ENCODE measurements at regions not wholly inside any gene's neighbourhood (a gene's known extent, or its start where the extent isn't known, plus 50 kb on each side); places are given as distances from the start of the nearest gene placed in this dataset.

DNA sequence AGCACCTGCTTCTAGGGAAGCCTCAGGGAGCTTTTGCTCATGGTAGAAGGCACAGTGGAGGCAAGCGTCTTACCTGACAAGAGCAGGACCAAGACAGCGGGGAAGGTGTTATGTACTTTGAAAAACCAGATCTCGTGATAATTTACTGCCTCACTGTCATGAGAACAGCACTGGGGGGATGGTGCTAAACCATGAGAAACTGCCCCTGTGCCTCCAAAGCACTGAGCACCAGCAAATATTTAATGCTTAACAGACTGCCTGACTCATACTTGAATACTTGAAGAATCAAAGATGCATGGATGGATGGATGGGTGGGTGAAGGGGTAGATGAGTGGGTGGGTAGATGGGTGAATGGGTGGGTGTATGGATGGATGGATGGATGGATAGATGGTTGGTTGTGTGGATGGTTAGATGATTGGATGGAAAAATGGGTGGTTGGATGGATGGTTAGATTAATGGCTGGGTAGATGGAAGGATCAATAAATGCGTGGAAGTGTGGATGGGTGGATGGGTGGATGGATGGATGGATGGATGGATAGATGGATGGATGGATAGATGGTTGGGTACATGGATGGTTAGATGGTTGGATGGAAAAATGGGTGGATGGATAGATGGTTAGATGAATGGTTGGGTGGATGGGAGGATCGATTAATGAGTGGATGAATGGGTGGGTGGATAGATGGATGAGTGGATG is 101.1 kb upstream of the IPO5 start:
- TF ChIP-seq, protein P1, sequence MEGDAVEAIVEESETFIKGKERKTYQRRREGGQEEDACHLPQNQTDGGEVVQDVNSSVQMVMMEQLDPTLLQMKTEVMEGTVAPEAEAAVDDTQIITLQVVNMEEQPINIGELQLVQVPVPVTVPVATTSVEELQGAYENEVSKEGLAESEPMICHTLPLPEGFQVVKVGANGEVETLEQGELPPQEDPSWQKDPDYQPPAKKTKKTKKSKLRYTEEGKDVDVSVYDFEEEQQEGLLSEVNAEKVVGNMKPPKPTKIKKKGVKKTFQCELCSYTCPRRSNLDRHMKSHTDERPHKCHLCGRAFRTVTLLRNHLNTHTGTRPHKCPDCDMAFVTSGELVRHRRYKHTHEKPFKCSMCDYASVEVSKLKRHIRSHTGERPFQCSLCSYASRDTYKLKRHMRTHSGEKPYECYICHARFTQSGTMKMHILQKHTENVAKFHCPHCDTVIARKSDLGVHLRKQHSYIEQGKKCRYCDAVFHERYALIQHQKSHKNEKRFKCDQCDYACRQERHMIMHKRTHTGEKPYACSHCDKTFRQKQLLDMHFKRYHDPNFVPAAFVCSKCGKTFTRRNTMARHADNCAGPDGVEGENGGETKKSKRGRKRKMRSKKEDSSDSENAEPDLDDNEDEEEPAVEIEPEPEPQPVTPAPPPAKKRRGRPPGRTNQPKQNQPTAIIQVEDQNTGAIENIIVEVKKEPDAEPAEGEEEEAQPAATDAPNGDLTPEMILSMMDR (IDR thresholded peaks at IDR 0.05), result no peak
- no peak for TF ChIP-seq POLR2AphosphoS5 (IDR thresholded peaks at IDR 0.05; ENCODE audit: low read depth, low read length)
- TF ChIP-seq TCF7L2 (IDR thresholded peaks at IDR 0.05; ENCODE audit: low read depth, low read length), result no peak
- TF ChIP-seq, protein P2, sequence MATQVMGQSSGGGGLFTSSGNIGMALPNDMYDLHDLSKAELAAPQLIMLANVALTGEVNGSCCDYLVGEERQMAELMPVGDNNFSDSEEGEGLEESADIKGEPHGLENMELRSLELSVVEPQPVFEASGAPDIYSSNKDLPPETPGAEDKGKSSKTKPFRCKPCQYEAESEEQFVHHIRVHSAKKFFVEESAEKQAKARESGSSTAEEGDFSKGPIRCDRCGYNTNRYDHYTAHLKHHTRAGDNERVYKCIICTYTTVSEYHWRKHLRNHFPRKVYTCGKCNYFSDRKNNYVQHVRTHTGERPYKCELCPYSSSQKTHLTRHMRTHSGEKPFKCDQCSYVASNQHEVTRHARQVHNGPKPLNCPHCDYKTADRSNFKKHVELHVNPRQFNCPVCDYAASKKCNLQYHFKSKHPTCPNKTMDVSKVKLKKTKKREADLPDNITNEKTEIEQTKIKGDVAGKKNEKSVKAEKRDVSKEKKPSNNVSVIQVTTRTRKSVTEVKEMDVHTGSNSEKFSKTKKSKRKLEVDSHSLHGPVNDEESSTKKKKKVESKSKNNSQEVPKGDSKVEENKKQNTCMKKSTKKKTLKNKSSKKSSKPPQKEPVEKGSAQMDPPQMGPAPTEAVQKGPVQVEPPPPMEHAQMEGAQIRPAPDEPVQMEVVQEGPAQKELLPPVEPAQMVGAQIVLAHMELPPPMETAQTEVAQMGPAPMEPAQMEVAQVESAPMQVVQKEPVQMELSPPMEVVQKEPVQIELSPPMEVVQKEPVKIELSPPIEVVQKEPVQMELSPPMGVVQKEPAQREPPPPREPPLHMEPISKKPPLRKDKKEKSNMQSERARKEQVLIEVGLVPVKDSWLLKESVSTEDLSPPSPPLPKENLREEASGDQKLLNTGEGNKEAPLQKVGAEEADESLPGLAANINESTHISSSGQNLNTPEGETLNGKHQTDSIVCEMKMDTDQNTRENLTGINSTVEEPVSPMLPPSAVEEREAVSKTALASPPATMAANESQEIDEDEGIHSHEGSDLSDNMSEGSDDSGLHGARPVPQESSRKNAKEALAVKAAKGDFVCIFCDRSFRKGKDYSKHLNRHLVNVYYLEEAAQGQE (IDR thresholded peaks at IDR 0.05; ENCODE audit: insufficient read depth in 1 of 2, low read depth in 2 of 2, low read length in 1 of 2), result no peak
